ENCODE measurements at regions not wholly inside any gene's neighbourhood (a gene's known extent, or its start where the extent isn't known, plus 50 kb on each side); places are given as distances from the start of the nearest gene placed in this dataset.

DNA sequence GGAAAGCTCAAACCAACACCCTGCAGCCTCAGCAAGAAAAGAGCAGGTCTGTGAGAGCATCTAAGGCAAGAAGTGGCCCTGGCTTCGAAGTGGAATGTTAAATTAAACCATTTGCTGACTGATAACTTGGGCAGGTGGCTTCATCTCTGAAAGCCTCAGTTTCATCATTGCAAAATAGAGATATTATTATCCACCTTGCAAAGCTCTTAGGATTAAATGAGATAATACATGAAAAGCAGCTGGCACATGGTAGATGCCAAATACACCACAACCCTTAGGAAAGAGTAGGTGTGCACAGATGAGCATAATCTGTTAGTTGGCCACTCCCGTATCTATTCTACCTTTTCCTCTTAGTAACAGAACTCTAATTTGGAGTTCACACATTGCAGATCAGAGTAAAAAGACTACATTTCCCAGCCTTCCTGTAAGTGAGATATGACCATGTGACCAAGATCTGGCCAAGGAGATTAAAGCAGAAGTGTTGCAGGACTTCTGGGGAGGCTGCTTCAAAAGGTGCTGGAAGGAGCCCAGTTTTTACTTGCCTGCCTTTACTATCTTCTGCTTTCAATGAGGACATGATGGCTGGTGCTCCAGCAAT, 288.7 kb downstream of the SOX9 start:
- TF ChIP-seq, protein P1, sequence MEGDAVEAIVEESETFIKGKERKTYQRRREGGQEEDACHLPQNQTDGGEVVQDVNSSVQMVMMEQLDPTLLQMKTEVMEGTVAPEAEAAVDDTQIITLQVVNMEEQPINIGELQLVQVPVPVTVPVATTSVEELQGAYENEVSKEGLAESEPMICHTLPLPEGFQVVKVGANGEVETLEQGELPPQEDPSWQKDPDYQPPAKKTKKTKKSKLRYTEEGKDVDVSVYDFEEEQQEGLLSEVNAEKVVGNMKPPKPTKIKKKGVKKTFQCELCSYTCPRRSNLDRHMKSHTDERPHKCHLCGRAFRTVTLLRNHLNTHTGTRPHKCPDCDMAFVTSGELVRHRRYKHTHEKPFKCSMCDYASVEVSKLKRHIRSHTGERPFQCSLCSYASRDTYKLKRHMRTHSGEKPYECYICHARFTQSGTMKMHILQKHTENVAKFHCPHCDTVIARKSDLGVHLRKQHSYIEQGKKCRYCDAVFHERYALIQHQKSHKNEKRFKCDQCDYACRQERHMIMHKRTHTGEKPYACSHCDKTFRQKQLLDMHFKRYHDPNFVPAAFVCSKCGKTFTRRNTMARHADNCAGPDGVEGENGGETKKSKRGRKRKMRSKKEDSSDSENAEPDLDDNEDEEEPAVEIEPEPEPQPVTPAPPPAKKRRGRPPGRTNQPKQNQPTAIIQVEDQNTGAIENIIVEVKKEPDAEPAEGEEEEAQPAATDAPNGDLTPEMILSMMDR (IDR thresholded peaks at IDR 0.05; ENCODE audit: low read depth, low read length, missing control alignments) = no peak
- H3K4me3 ChIP-seq (replicated peaks; ENCODE audit: low read depth, low read length) = no peak overlapping the region
- DNase-seq (ENCODE audit: extremely low read depth, low read depth) = no peak

DNA sequence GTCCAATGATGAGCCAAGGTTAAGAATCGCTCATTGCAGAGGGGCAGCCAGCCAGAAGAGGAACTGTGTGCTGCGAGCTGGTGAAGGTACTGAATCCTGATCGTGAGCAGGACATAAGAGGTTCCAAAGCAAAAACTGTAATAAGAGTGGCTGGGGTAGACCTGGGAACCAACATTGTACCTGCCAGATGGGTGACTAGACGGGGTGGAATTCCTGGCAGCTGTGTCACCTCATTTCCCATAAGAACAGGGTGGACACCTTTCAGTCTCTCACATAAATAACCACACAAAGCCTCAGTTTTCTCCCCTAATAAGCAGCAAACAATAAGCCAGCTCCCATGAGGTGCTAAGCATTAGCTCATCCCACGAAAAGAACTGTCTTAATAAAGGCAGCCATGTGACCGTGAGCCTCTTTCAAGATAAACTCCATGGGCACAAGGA, 290.3 kb downstream of the SOX9 start:
- no peak for DNase-seq (ENCODE audit: extremely low read depth, low read depth)
- TF ChIP-seq, protein P1 (IDR thresholded peaks at IDR 0.05; ENCODE audit: low read depth, low read length, missing control alignments) = no peak

DNA sequence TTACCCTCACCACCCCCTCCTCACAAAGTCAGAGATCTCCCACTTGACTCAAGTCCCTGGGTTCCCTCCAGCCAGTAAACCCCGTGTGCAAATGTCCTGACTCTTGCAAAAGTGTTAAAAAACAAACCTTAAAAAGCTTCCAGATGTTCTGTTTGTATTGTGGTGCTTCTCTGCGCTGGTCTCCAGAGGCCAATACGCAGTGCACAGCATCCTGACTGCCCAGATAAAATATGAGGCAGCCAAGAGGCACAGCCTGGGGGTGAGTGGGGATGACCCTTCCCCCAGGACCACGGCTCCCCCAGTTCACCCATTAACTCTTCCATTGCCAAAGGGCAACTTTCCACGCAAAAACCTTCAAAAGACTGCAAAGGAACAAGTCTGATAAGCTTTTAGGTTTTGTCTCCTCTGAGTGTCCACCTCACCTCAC, 291.8 kb downstream of the SOX9 start:
- DNase-seq (ENCODE audit: extremely low read depth, low read depth) = no peak
- TF ChIP-seq, protein P1 (IDR thresholded peaks at IDR 0.05; ENCODE audit: low read depth, low read length, missing control alignments) = no peak
- H3K4me3 ChIP-seq (replicated peaks; ENCODE audit: low read depth, low read length) = no peak overlapping the region

More for the DNA sequence above, 290.3 kb downstream of the SOX9 start:
- H3K4me3 ChIP-seq (replicated peaks; ENCODE audit: low read depth, low read length) = no peak overlapping the region

DNA sequence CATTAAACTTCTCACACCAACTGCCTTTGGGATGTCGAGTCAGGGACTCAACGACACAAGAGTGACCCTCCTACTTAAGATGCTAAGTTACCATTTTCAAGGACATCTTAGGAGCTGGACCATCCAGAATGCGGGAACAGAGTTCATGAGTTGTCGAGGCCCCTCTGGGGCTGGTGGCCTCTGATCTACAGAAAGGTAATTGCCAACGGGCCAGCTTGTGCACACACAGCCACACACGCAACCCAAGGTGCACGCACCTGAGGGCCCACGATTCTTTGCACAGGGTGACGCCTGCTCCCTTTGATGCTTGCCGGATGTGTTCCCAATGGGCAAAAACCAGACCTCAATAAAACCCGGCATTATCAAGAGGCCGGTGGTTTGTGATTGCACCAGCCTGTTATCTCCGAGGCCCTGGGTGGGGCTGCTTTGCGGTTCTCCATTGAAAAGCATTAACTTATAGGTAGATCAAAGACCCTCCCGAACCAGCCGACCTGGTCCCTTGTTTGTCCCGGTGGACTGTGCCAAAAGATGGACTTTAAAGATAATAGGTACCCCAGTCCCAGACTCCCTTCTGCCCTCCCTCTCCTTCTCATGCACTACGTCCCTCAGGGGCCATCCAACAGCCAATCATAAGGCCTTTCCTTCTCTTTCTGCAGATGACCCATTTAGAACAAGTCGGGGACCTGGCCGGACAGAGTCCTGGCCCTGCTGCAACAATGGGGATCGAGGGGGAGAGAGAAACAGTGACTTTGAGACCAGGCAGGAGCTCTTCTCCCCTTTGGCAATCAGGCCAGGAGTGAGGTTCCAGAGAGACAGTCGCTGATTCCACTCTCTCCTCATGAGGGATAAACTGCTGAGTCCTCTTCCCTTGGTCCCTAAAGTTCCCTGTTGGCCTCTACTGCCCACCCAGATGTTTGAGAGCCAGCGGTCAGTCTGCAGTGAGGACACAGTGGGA, 292.5 kb downstream of the SOX9 start:
- TF ChIP-seq, protein P1 (IDR thresholded peaks at IDR 0.05; ENCODE audit: low read depth, low read length, missing control alignments) = no peak

DNA sequence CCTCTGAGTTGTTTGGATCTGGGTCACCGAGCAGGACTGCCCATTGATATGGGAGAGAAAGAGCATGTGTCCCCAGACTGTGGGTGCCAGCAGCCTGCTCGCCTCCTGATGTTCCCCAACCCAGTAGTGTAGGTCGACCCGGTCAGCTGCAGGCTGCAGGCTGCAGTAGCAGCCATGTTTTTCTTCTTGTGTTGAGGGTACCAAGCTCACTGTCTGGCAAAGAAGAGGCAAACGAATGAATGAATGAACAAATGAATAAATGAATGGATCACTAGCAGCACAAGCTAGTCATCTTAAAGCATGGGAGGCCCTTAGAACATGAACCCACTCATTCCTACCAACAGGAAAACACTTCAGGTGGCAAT, 293.2 kb downstream of the SOX9 start:
- TF ChIP-seq, protein P1 (IDR thresholded peaks at IDR 0.05; ENCODE audit: low read depth, low read length, missing control alignments) = no peak
- DNase-seq (ENCODE audit: extremely low read depth, low read depth) = no peak

More for the DNA sequence above, 292.5 kb downstream of the SOX9 start:
- no peak for DNase-seq (ENCODE audit: extremely low read depth, low read depth)
- no peak overlapping the region for H3K4me3 ChIP-seq (replicated peaks; ENCODE audit: low read depth, low read length)

DNA sequence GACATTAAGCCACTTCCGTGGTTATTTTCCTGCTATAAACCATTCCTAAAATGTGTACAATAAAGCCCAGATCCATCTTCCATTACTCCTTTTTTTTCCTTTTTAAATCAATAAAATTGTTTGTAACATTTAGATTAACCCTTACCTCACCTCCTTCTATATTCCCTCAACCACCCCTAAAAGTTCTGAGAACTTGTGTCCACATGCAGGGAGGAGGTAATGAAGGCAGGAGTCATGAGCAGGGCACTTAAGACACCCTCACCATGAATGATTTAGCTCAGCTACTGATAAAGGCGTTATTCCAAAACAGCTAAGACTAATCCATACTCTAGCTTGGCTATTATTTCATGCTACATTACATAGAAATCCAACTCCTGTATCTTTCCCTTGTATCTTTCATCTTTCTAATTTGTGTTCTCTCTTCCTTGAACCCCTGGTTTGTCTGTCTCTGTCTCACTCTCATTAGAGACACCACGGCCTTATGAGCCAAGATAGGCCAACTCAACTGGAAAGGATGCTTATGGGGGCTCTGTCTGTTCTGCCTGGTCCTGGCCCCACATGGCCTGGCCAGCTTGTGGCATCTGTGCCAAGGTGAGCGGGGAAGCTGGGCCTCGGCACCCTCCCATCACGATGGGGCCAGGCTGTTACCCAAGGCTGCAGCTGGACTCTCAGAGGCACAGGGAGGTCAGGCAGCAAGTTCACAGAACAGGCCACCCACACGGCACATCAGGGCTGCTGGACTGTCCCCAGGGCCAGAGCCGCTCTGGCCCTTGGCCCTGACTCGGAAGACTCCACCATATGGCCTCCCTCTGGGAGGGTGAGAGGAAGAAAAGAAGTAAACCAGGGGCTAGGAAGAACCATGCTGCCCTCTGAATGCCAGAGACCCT, 294.4 kb downstream of the SOX9 start:
- TF ChIP-seq, protein P1 (IDR thresholded peaks at IDR 0.05; ENCODE audit: low read depth, low read length, missing control alignments) = no peak
- DNase-seq (ENCODE audit: extremely low read depth, low read depth) = no peak

More for the DNA sequence above, 293.2 kb downstream of the SOX9 start:
- H3K4me3 ChIP-seq (replicated peaks; ENCODE audit: low read depth, low read length) = no peak overlapping the region

More for the DNA sequence above, 294.4 kb downstream of the SOX9 start:
- H3K4me3 ChIP-seq (replicated peaks; ENCODE audit: low read depth, low read length) = no peak overlapping the region

Measured in HFF-Myc (cell line).